ENCODE measurements at regions not wholly inside any gene's neighbourhood (a gene's known extent, or its start where the extent isn't known, plus 50 kb on each side); places are given as distances from the start of the nearest gene placed in this dataset.
"Not testable (repeated sequence)": the region's sequence is repeated elsewhere in the genome, so short reads cannot be mapped to it uniquely, and the experiment has no call there.

- Histone ChIP-seq H3K9me3 (ENCODE audit: control insufficient read depth in 1 of 2, low read length in 2 of 2) (no peaks in the 10 kb centered on the region), H3K4me1 (ENCODE audit: control insufficient read depth in 1 of 2, insufficient read depth in 2 of 2, low read length in 2 of 2) (peaks cover 0 to 5% of the 10 kb centered on the region in 2 donors), H3K4me3 (ENCODE audit: low read depth in 1 of 2, low read length in 2 of 2) (no peak overlapping the region), H3K36me3 (ENCODE audit: control insufficient read depth in 1 of 2, insufficient read depth in 2 of 2, low read length in 2 of 2) (no peaks in the 10 kb centered on the region), H3K9ac (ENCODE audit: low read depth in 1 of 2, low read length in 2 of 2) (no peak overlapping the region), H3K27ac (ENCODE audit: low read depth, low read length) (no peak overlapping the region), H3K27me3 (ENCODE audit: control insufficient read depth in 1 of 2, insufficient read depth in 2 of 2, low read length in 2 of 2) (peaks cover 6 to 14% of the 10 kb centered on the region in 2 donors)
These were observed 115.1 kb upstream of the LPCAT1 start for GRCh38 chr5:1638658-1639400.

GRCh38 chr5:1637639-1638481 lies 114.1 kb upstream of the LPCAT1 start:
- H3K27me3 ChIP-seq (ENCODE audit: control insufficient read depth in 1 of 2, insufficient read depth in 2 of 2, low read length in 2 of 2) = peaks cover 0 to 7% of the 10 kb centered on the region in 2 donors
- no peaks in the 10 kb centered on the region for H3K9me3 ChIP-seq (ENCODE audit: control insufficient read depth in 1 of 2, low read length in 2 of 2)
- H3K36me3 ChIP-seq (ENCODE audit: control insufficient read depth in 1 of 2, insufficient read depth in 2 of 2, low read length in 2 of 2) = no peaks in the 10 kb centered on the region
- H3K27ac ChIP-seq (ENCODE audit: low read depth, low read length) = no peak overlapping the region
- H3K4me3 ChIP-seq (ENCODE audit: low read depth in 1 of 2, low read length in 2 of 2) = no peak overlapping the region
- H3K9ac ChIP-seq (ENCODE audit: low read depth in 1 of 2, low read length in 2 of 2) = no peak overlapping the region
- H3K4me1 ChIP-seq (ENCODE audit: control insufficient read depth in 1 of 2, insufficient read depth in 2 of 2, low read length in 2 of 2) = peaks cover 0 to 5% of the 10 kb centered on the region in 2 donors

GRCh38 chr5:1636981-1637638 lies 113.3 kb upstream of the LPCAT1 start:
- H3K9me3 ChIP-seq (ENCODE audit: control insufficient read depth in 1 of 2, low read length in 2 of 2) = no peaks in the 10 kb centered on the region
- no peak overlapping the region for H3K27ac ChIP-seq (ENCODE audit: low read depth, low read length)
- H3K36me3 ChIP-seq (ENCODE audit: control insufficient read depth in 1 of 2, insufficient read depth in 2 of 2, low read length in 2 of 2) = no peaks in the 10 kb centered on the region
- H3K4me1 ChIP-seq (ENCODE audit: control insufficient read depth in 1 of 2, insufficient read depth in 2 of 2, low read length in 2 of 2) = peaks cover 0 to 5% of the 10 kb centered on the region in 2 donors
- H3K27me3 ChIP-seq (ENCODE audit: control insufficient read depth in 1 of 2, insufficient read depth in 2 of 2, low read length in 2 of 2) = peaks cover 0 to 1% of the 10 kb centered on the region in 2 donors
- H3K4me3 ChIP-seq (ENCODE audit: low read depth in 1 of 2, low read length in 2 of 2) = no peak overlapping the region
- H3K9ac ChIP-seq (ENCODE audit: low read depth in 1 of 2, low read length in 2 of 2) = no peak overlapping the region

- not testable (repeated sequence) for H3K9ac ChIP-seq (ENCODE audit: low read depth in 1 of 2, low read length in 2 of 2); H3K4me3 ChIP-seq (ENCODE audit: low read depth in 1 of 2, low read length in 2 of 2); H3K27me3 ChIP-seq (ENCODE audit: control insufficient read depth in 1 of 2, insufficient read depth in 2 of 2, low read length in 2 of 2); H3K4me1 ChIP-seq (ENCODE audit: control insufficient read depth in 1 of 2, insufficient read depth in 2 of 2, low read length in 2 of 2); H3K27ac ChIP-seq (ENCODE audit: low read depth, low read length); H3K9me3 ChIP-seq (ENCODE audit: control insufficient read depth in 1 of 2, low read length in 2 of 2); H3K36me3 ChIP-seq (ENCODE audit: control insufficient read depth in 1 of 2, insufficient read depth in 2 of 2, low read length in 2 of 2)
These were observed 112.5 kb upstream of the LPCAT1 start for GRCh38 chr5:1636208-1636770.

GRCh38 chr5:1635477-1635876 lies 111.7 kb upstream of the LPCAT1 start:
- not testable (repeated sequence) for H3K4me3 ChIP-seq (ENCODE audit: low read depth in 1 of 2, low read length in 2 of 2); H3K27ac ChIP-seq (ENCODE audit: low read depth, low read length); H3K9ac ChIP-seq (ENCODE audit: low read depth in 1 of 2, low read length in 2 of 2); H3K36me3 ChIP-seq (ENCODE audit: control insufficient read depth in 1 of 2, insufficient read depth in 2 of 2, low read length in 2 of 2); H3K4me1 ChIP-seq (ENCODE audit: control insufficient read depth in 1 of 2, insufficient read depth in 2 of 2, low read length in 2 of 2); H3K27me3 ChIP-seq (ENCODE audit: control insufficient read depth in 1 of 2, insufficient read depth in 2 of 2, low read length in 2 of 2); H3K9me3 ChIP-seq (ENCODE audit: control insufficient read depth in 1 of 2, low read length in 2 of 2)

GRCh38 chr5:1634337-1634661 lies 110.5 kb upstream of the LPCAT1 start:
- Histone ChIP-seq H3K9me3 (ENCODE audit: control insufficient read depth in 1 of 2, low read length in 2 of 2) (no peaks in the 10 kb centered on the region), H3K27ac (ENCODE audit: low read depth, low read length) (no peak overlapping the region), H3K9ac (ENCODE audit: low read depth in 1 of 2, low read length in 2 of 2) (peak overlapping the region; percentile 46 to 77), H3K4me3 (ENCODE audit: low read depth in 1 of 2, low read length in 2 of 2) (peak overlapping the region; percentile 70 to 78), H3K27me3 (ENCODE audit: control insufficient read depth in 1 of 2, insufficient read depth in 2 of 2, low read length in 2 of 2) (no peaks in the 10 kb centered on the region), H3K4me1 (ENCODE audit: control insufficient read depth in 1 of 2, insufficient read depth in 2 of 2, low read length in 2 of 2) (peaks cover 0 to 5% of the 10 kb centered on the region in 2 donors), H3K36me3 (ENCODE audit: control insufficient read depth in 1 of 2, insufficient read depth in 2 of 2, low read length in 2 of 2) (peaks cover 0 to under 1% of the 10 kb centered on the region in 2 donors)

- Histone ChIP-seq H3K27me3 (ENCODE audit: control insufficient read depth in 1 of 2, insufficient read depth in 2 of 2, low read length in 2 of 2) (no peaks in the 10 kb centered on the region), H3K9ac (ENCODE audit: low read depth in 1 of 2, low read length in 2 of 2) (peak overlapping the region; percentile 46 to 77), H3K27ac (ENCODE audit: low read depth, low read length) (peak overlapping the region; percentile 66), H3K9me3 (ENCODE audit: control insufficient read depth in 1 of 2, low read length in 2 of 2) (no peaks in the 10 kb centered on the region), H3K4me3 (ENCODE audit: low read depth in 1 of 2, low read length in 2 of 2) (peak overlapping the region; percentile 70 to 78), H3K36me3 (ENCODE audit: control insufficient read depth in 1 of 2, insufficient read depth in 2 of 2, low read length in 2 of 2) (peaks cover 0 to 4% of the 10 kb centered on the region in 2 donors), H3K4me1 (ENCODE audit: control insufficient read depth in 1 of 2, insufficient read depth in 2 of 2, low read length in 2 of 2) (peaks cover 0 to 5% of the 10 kb centered on the region in 2 donors)
These were observed 110.0 kb upstream of the LPCAT1 start for GRCh38 chr5:1633605-1634336.

GRCh38 chr5:1631004-1631403 lies 107.2 kb upstream of the LPCAT1 start:
- H3K4me3 ChIP-seq (ENCODE audit: low read depth in 1 of 2, low read length in 2 of 2); H3K27me3 ChIP-seq (ENCODE audit: control insufficient read depth in 1 of 2, insufficient read depth in 2 of 2, low read length in 2 of 2); H3K36me3 ChIP-seq (ENCODE audit: control insufficient read depth in 1 of 2, insufficient read depth in 2 of 2, low read length in 2 of 2); H3K4me1 ChIP-seq (ENCODE audit: control insufficient read depth in 1 of 2, insufficient read depth in 2 of 2, low read length in 2 of 2); H3K9me3 ChIP-seq (ENCODE audit: control insufficient read depth in 1 of 2, low read length in 2 of 2); H3K27ac ChIP-seq (ENCODE audit: low read depth, low read length); H3K9ac ChIP-seq (ENCODE audit: low read depth in 1 of 2, low read length in 2 of 2): not testable (repeated sequence)

- H3K36me3 ChIP-seq (ENCODE audit: control insufficient read depth in 1 of 2, insufficient read depth in 2 of 2, low read length in 2 of 2); H3K4me3 ChIP-seq (ENCODE audit: low read depth in 1 of 2, low read length in 2 of 2); H3K9ac ChIP-seq (ENCODE audit: low read depth in 1 of 2, low read length in 2 of 2); H3K27me3 ChIP-seq (ENCODE audit: control insufficient read depth in 1 of 2, insufficient read depth in 2 of 2, low read length in 2 of 2); H3K27ac ChIP-seq (ENCODE audit: low read depth, low read length); H3K9me3 ChIP-seq (ENCODE audit: control insufficient read depth in 1 of 2, low read length in 2 of 2); H3K4me1 ChIP-seq (ENCODE audit: control insufficient read depth in 1 of 2, insufficient read depth in 2 of 2, low read length in 2 of 2): not testable (repeated sequence)
These were observed 102.6 kb upstream of the LPCAT1 start for GRCh38 chr5:1626397-1626796.
